ENCODE measurements at regions not wholly inside any gene's neighbourhood (a gene's known extent, or its start where the extent isn't known, plus 50 kb on each side); places are given as distances from the start of the nearest gene placed in this dataset.

DNA sequence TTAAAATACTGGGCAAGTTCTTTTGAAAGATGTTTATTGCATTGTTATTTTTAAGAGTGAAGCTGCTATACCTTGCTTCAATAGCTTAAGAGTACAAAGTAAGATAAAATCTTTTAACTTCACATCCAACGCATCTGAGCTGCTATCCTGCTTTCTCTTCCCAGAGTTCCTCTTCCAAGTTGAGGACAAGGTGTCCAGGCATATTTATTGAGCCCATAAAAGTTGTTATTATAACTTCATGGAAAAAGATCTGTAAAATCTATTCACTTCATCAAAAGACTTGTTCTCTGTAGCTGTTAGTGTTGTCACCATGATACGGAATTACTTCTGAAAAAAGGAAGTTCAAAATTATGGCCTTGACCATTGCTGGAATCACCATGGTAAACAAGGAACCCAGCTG, 306.2 kb upstream of the ELAVL2 start:
- TF ChIP-seq, protein P1, sequence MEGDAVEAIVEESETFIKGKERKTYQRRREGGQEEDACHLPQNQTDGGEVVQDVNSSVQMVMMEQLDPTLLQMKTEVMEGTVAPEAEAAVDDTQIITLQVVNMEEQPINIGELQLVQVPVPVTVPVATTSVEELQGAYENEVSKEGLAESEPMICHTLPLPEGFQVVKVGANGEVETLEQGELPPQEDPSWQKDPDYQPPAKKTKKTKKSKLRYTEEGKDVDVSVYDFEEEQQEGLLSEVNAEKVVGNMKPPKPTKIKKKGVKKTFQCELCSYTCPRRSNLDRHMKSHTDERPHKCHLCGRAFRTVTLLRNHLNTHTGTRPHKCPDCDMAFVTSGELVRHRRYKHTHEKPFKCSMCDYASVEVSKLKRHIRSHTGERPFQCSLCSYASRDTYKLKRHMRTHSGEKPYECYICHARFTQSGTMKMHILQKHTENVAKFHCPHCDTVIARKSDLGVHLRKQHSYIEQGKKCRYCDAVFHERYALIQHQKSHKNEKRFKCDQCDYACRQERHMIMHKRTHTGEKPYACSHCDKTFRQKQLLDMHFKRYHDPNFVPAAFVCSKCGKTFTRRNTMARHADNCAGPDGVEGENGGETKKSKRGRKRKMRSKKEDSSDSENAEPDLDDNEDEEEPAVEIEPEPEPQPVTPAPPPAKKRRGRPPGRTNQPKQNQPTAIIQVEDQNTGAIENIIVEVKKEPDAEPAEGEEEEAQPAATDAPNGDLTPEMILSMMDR (tag by site-specific recombination; IDR thresholded peaks at IDR 0.05) = no peak
- no peak for TF ChIP-seq YY1 (tag by site-specific recombination; IDR thresholded peaks at IDR 0.05)
- TF ChIP-seq TCF7L2 (IDR thresholded peaks at IDR 0.05; ENCODE audit: borderline replicate concordance, low read depth, low read length) = no peak
- no peak for TF ChIP-seq ZNF843 (tag by site-specific recombination; IDR thresholded peaks at IDR 0.05)
- no peak for TF ChIP-seq ZNF24 (tag by site-specific recombination; IDR thresholded peaks at IDR 0.05)
- TF ChIP-seq REST (tag by site-specific recombination; IDR thresholded peaks at IDR 0.05) = no peak
- TF ChIP-seq ZNF530 (tag by site-specific recombination; IDR thresholded peaks at IDR 0.05; ENCODE audit: low read depth) = no peak
- no peak for TF ChIP-seq ZNF274 (IDR thresholded peaks at IDR 0.05; ENCODE audit: low read length)
- no peak for TF ChIP-seq ZNF274 (tag by site-specific recombination; IDR thresholded peaks at IDR 0.05; ENCODE audit: borderline replicate concordance)
- TF ChIP-seq ZNF561 (tag by site-specific recombination; IDR thresholded peaks at IDR 0.05; ENCODE audit: borderline replicate concordance) = no peak
- no peak for TF ChIP-seq ZNF114 (tag by site-specific recombination; IDR thresholded peaks at IDR 0.05)
